Activated naive CD8-positive, alpha-beta T cell treated with anti-CD3 and anti-CD28 coated beads, Interleukin-2, amount 10 ng/mL, durations not matched to agents 7 days and 5 days (primary cell): ENCODE measurements at regions not wholly inside any gene's neighbourhood (a gene's known extent, or its start where the extent isn't known, plus 50 kb on each side); places are given as distances from the start of the nearest gene placed in this dataset.
"Not testable (repeated sequence)": the region's sequence is repeated elsewhere in the genome, so short reads cannot be mapped to it uniquely, and the experiment has no call there.

Experiments
- ATAC-seq: fragments of 150-1000 bp; cut with Tn5 transposase; one replicate; pipeline ENCODE4 v1.10.0; 2021; ENCODE audit warnings: low read depth, moderate library complexity
- POLR2A ChIA-PET: fragments of 350-600 bp; sonication (Branson Sonifier 250); formaldehyde crosslinking; loops from one replicate; lab custom pipeline; 2021; ENCODE audit warnings: antibody characterized with exemption; lab: Charles Lee
- DNase-seq: peaks from one replicate; pipeline ENCODE4 v3.0.0; 2021
- H3K27ac Mint-ChIP-seq: one replicate; pipeline ENCODE4 v1.8.0; 2022; ENCODE audit warnings: mild to moderate bottlenecking, mixed read lengths
- H3K27me3 Mint-ChIP-seq: one replicate; pipeline ENCODE4 v1.8.0; 2022; ENCODE audit warnings: mild to moderate bottlenecking, moderate library complexity, mixed read lengths
- H3K36me3 Mint-ChIP-seq: one replicate; pipeline ENCODE4 v1.8.0; 2021; ENCODE audit warnings: mild to moderate bottlenecking, mixed read lengths
- H3K4me1 Mint-ChIP-seq: one replicate; pipeline ENCODE4 v1.8.0; 2021; ENCODE audit warnings: mixed read lengths
- H3K4me3 Mint-ChIP-seq: one replicate; pipeline ENCODE4 v1.8.0; 2022; ENCODE audit warnings: mild to moderate bottlenecking, moderate library complexity, mixed read lengths
- H3K9me3 Mint-ChIP-seq: one replicate; pipeline ENCODE4 v1.8.0; 2021; ENCODE audit warnings: mixed read lengths

GRCh38 chr7:112540839-112541577 is 60.2 kb downstream of the LSMEM1 start:
- Mint-ChIP-seq H3K4me3 (no peak overlapping the region), H3K9me3 (no peaks in the 10 kb centered on the region), H3K4me1 (no peaks in the 10 kb centered on the region), H3K27ac (no peak overlapping the region), H3K27me3 (peaks cover 15% of the 10 kb centered on the region), H3K36me3 (no peaks in the 10 kb centered on the region)
- POLR2A ChIA-PET: no interaction called here
- ATAC-seq (no peak), DNase-seq (no peak)

- ATAC-seq: no peak
- H3K4me3 Mint-ChIP-seq: no peak overlapping the region
- H3K4me1 Mint-ChIP-seq: no peaks in the 10 kb centered on the region
- H3K27ac Mint-ChIP-seq: no peak overlapping the region
- POLR2A ChIA-PET: no interaction called here
- no peaks in the 10 kb centered on the region for H3K36me3 Mint-ChIP-seq
- DNase-seq: no peak
- peaks cover 16% of the 10 kb centered on the region for H3K27me3 Mint-ChIP-seq
- no peaks in the 10 kb centered on the region for H3K9me3 Mint-ChIP-seq
These were observed 66.1 kb downstream of the LSMEM1 start for GRCh38 chr7:112546723-112547513.

GRCh38 chr7:112547916-112548315 is 67.1 kb downstream of the LSMEM1 start:
- H3K36me3 Mint-ChIP-seq: no peaks in the 10 kb centered on the region
- H3K27ac Mint-ChIP-seq: no peak overlapping the region
- ATAC-seq (no peak), DNase-seq (no peak)
- no peaks in the 10 kb centered on the region for H3K4me1 Mint-ChIP-seq
- POLR2A ChIA-PET: no interaction called here
- H3K27me3 Mint-ChIP-seq: peaks cover 16% of the 10 kb centered on the region
- H3K4me3 Mint-ChIP-seq: no peak overlapping the region
- H3K9me3 Mint-ChIP-seq: no peaks in the 10 kb centered on the region

DNA sequence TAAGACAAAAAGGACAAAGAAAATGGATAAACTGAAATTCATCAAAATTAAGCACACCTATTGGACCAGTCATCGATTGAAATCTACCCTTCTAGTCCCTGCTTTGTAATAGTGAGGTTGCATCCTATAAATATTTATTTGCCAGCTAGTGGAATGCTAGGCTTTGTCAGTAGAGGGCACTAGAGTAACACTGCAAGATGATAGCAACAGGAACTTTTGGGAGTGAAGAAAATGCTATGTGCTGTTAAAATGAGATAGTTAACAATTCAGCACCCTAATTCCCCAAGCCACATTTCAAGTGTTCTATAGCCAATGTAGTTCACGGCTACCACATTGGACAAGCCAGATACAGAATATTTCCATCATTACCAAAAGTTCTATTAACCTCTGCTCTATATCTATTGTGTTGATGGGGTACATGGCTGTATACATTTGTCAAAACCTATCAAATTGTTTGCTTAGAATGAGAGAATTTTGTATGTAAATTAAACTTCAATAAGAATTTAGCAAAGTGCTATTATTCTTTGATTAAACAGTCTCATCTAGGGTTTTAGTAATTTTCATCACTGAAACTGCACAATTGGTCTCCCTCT is 69.8 kb downstream of the LSMEM1 start:
- Mint-ChIP-seq H3K27ac (no peak overlapping the region), H3K4me3 (no peak overlapping the region), H3K36me3 (no peaks in the 10 kb centered on the region), H3K27me3 (peaks cover 10% of the 10 kb centered on the region), H3K4me1 (no peaks in the 10 kb centered on the region), H3K9me3 (no peaks in the 10 kb centered on the region)
- DNase-seq: no peak
- POLR2A ChIA-PET: no interaction called here
- ATAC-seq: no peak

DNA sequence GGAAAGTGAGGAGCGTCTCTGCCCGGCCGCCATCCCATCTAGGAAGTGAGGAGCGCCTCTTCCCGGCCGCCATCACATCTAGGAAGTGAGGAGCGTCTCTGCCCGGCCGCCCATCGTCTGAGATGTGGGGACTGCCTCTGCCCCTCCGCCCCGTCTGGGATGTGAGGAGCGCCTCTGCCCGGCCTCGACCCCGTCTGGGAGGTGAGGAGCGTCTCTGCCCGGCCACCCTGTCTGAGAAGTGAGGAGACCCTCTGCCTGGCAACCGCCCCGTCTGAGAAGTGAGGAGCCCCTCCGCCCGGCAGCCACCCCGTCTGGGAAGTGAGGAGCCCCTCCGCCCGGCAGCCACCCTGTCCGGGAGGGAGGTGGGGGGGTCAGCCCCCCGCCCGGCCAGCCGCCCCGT is 70.7 kb downstream of the LSMEM1 start:
- POLR2A ChIA-PET, H3K36me3 Mint-ChIP-seq, H3K27me3 Mint-ChIP-seq, DNase-seq, H3K4me3 Mint-ChIP-seq, H3K9me3 Mint-ChIP-seq, H3K27ac Mint-ChIP-seq, H3K4me1 Mint-ChIP-seq, ATAC-seq: not testable (repeated sequence)

DNA sequence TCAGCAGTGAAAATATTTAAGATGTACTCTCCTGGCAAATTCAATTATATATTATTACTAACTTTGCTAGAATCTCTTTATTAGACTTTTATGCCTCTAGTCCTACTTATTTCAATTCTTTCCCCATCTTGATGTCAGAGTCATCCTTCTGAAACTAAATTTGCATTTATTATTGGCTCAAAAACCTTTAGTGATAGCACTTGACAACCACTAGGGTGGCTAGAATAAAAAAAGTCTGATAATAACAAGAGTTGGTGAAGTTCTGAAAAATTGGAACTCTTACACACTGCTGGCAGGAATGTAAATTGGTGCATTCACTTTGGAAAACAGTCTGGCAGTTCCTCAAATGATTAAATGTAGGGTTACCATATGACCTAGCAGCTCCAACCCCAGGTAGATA is 73.8 kb downstream of the LSMEM1 start:
- POLR2A ChIA-PET: no interaction called here
- Mint-ChIP-seq H3K9me3 (no peaks in the 10 kb centered on the region), H3K36me3 (no peaks in the 10 kb centered on the region), H3K27ac (no peak overlapping the region), H3K4me3 (no peak overlapping the region), H3K27me3 (peaks cover 1% of the 10 kb centered on the region), H3K4me1 (peaks cover 12% of the 10 kb centered on the region)
- DNase-seq (no peak), ATAC-seq (no peak)

GRCh38 chr7:112556633-112557032 is 75.8 kb downstream of the LSMEM1 start:
- POLR2A ChIA-PET: no interaction called here
- DNase-seq: no peak
- peak overlapping the region; percentile 2 for H3K27ac Mint-ChIP-seq

GRCh38 chr7:112566442-112567324 is 85.9 kb downstream of the LSMEM1 start:
- Mint-ChIP-seq H3K9me3 (no peaks in the 10 kb centered on the region), H3K27me3 (peaks cover 10% of the 10 kb centered on the region), H3K4me3 (no peak overlapping the region), H3K27ac (no peak overlapping the region), H3K4me1 (no peaks in the 10 kb centered on the region), H3K36me3 (no peaks in the 10 kb centered on the region)
- POLR2A ChIA-PET: no interaction called here
- ATAC-seq: no peak
- no peak for DNase-seq

More at GRCh38 chr7:112556633-112557032, 75.8 kb downstream of the LSMEM1 start:
- peak; percentile 94 for ATAC-seq
- Mint-ChIP-seq H3K4me1 (peaks cover 12% of the 10 kb centered on the region), H3K9me3 (no peaks in the 10 kb centered on the region), H3K27me3 (no peaks in the 10 kb centered on the region), H3K36me3 (no peaks in the 10 kb centered on the region), H3K4me3 (no peak overlapping the region)

GRCh38 chr7:112567388-112567787 is 86.6 kb downstream of the LSMEM1 start:
- H3K27me3 Mint-ChIP-seq: peaks cover 10% of the 10 kb centered on the region
- H3K4me1 Mint-ChIP-seq: no peaks in the 10 kb centered on the region
- no peak overlapping the region for H3K27ac Mint-ChIP-seq
- POLR2A ChIA-PET: no interaction called here
- ATAC-seq (no peak), DNase-seq (no peak)
- no peaks in the 10 kb centered on the region for H3K9me3 Mint-ChIP-seq
- no peaks in the 10 kb centered on the region for H3K36me3 Mint-ChIP-seq
- no peak overlapping the region for H3K4me3 Mint-ChIP-seq

GRCh38 chr7:112571852-112572607 is 91.2 kb downstream of the LSMEM1 start:
- POLR2A ChIA-PET: no interaction called here
- Mint-ChIP-seq H3K4me1 (no peaks in the 10 kb centered on the region), H3K36me3 (no peaks in the 10 kb centered on the region), H3K4me3 (no peak overlapping the region), H3K9me3 (peaks cover 8% of the 10 kb centered on the region), H3K27me3 (no peaks in the 10 kb centered on the region), H3K27ac (no peak overlapping the region)
- ATAC-seq: no peak
- DNase-seq: no peak

GRCh38 chr7:112572669-112573301 is 92.0 kb downstream of the LSMEM1 start:
- POLR2A ChIA-PET: no interaction called here

GRCh38 chr7:112573302-112574039 is 92.7 kb downstream of the LSMEM1 start:
- Mint-ChIP-seq H3K27me3 (no peaks in the 10 kb centered on the region), H3K36me3 (no peaks in the 10 kb centered on the region), H3K9me3 (peaks cover 10% of the 10 kb centered on the region), H3K4me3 (no peak overlapping the region), H3K27ac (no peak overlapping the region), H3K4me1 (no peaks in the 10 kb centered on the region)
- DNase-seq (no peak), ATAC-seq (no peak)
- POLR2A ChIA-PET: no interaction called here

More at GRCh38 chr7:112572669-112573301, 92.0 kb downstream of the LSMEM1 start:
- peaks cover 10% of the 10 kb centered on the region for H3K9me3 Mint-ChIP-seq
- no peak overlapping the region for H3K4me3 Mint-ChIP-seq
- no peak overlapping the region for H3K27ac Mint-ChIP-seq
- no peaks in the 10 kb centered on the region for H3K36me3 Mint-ChIP-seq
- no peak for ATAC-seq
- H3K4me1 Mint-ChIP-seq: no peaks in the 10 kb centered on the region
- no peaks in the 10 kb centered on the region for H3K27me3 Mint-ChIP-seq
- DNase-seq: no peak
